MM.1S (cell line): ENCODE measurements at regions not wholly inside any gene's neighbourhood (a gene's known extent, or its start where the extent isn't known, plus 50 kb on each side); places are given as distances from the start of the nearest gene placed in this dataset.

Source experiments
- DNase-seq: peaks from one replicate; pipeline ENCODE4 v3.0.0-alpha.2; 2015
- H2AFZ ChIP-seq: fragments of 300-600 bp; sonication (generic); 2 replicates; pipeline ENCODE4 v1.6.0; 2016; ENCODE audit warnings: antibody characterized with exemption, low read length
- H3F3A ChIP-seq: fragments of 300-600 bp; sonication (generic); 2 replicates; pipeline ENCODE4 v1.6.1; 2016; ENCODE audit warnings: mild to moderate bottlenecking, antibody characterized with exemption, low read length, moderate library complexity, mixed read lengths; ENCODE audit not compliant: insufficient read depth
- H3K27ac ChIP-seq: fragments of 300-600 bp; sonication (generic); 2 replicates; pipeline ENCODE4 v1.5.1; 2016; ENCODE audit warnings: mild to moderate bottlenecking, low read length
- H3K27me3 ChIP-seq: fragments of 300-600 bp; sonication (generic); replicated peaks from 2 replicates; pipeline ENCODE4 v1.6.0; 2016; ENCODE audit warnings: low read length; ENCODE audit not compliant: insufficient read depth
- H3K36me3 ChIP-seq: fragments of 300-600 bp; sonication (generic); replicated peaks from 2 replicates; pipeline ENCODE4 v1.6.1; 2016; ENCODE audit warnings: mild to moderate bottlenecking, low read length, mixed read lengths; ENCODE audit not compliant: insufficient read depth
- H3K4me1 ChIP-seq: fragments of 300-600 bp; sonication (generic); 2 replicates; pipeline ENCODE4 v1.6.1; 2016; ENCODE audit warnings: low read length, mixed read lengths
- H3K4me2 ChIP-seq: fragments of 300-600 bp; sonication (generic); 2 replicates; pipeline ENCODE4 v1.6.0; 2016; ENCODE audit warnings: low read depth, low read length
- H3K4me3 ChIP-seq: fragments of 300-600 bp; sonication (generic); 2 replicates; pipeline ENCODE4 v1.5.1; 2016; ENCODE audit warnings: low read length, mixed read lengths
- H3K79me2 ChIP-seq: fragments of 300-600 bp; sonication (generic); 2 replicates; pipeline ENCODE4 v1.6.1; 2016; ENCODE audit warnings: mixed run types, low read length, mixed read lengths
- H3K9ac ChIP-seq: fragments of 300-600 bp; sonication (generic); 2 replicates; pipeline ENCODE4 v1.6.1; 2016; ENCODE audit warnings: low read length, mixed read lengths
- H3K9me2 ChIP-seq: fragments of 300-600 bp; sonication (generic); replicated peaks from 2 replicates; pipeline ENCODE4 v1.6.1; 2016; ENCODE audit warnings: mild to moderate bottlenecking, low read length, mixed read lengths; ENCODE audit not compliant: insufficient read depth
- H3K9me3 ChIP-seq: fragments of 300-600 bp; sonication (generic); replicated peaks from 2 replicates; pipeline ENCODE4 v1.6.1; 2016; ENCODE audit warnings: mild to moderate bottlenecking, low read length, mixed read lengths; ENCODE audit not compliant: insufficient read depth
- H4K20me1 ChIP-seq: fragments of 300-600 bp; sonication (generic); 2 replicates; pipeline ENCODE4 v1.6.1; 2016; ENCODE audit warnings: mild to moderate bottlenecking, low read length, moderate library complexity, mixed read lengths; ENCODE audit not compliant: insufficient read depth
- EZH2 ChIP-seq: fragments of 300-600 bp; sonication (generic); optimal IDR thresholded peaks from 2 replicates; pipeline ENCODE3; 2017; ENCODE audit warnings: low read depth, mild to moderate bottlenecking, antibody characterized with exemption, low read length, mixed read lengths
- EZH2phosphoT487 ChIP-seq: fragments of 300-600 bp; sonication (generic); IDR thresholded peaks from 2 replicates; pipeline ENCODE4 v1.6.1; 2018; ENCODE audit warnings: antibody characterized with exemption, low read length
- TF ChIP-seq, protein P1 (sequence below): fragments of 300-600 bp; sonication (generic); IDR thresholded peaks from 2 replicates; pipeline ENCODE4 v1.5.1; 2016; ENCODE audit warnings: antibody characterized with exemption, low read length, mixed read lengths

DNA sequence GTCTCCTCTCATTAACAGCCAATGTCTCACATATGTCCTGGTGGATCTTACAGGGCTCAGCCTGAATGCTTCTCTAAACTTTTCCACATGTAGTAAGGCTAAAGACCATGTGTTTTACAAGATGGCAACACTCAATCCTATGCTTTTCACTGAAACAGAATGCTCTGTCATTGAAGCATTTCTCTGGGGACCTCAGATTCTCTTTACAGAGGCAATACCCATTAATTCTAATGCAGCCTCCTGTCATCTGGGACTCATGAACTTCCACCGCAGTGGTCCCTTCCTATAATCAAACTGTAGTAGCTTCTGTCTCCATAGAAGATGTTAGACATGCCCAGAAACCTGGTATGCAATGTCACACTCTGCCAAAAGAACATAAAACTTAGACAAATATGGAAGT, 926.6 kb upstream of the RBFOX1 start:
- Histone ChIP-seq H3F3A (no peaks in the 10 kb centered on the region), H3K9me3 (no peaks in the 10 kb centered on the region), H3K9ac (no peak overlapping the region), H3K36me3 (no peaks in the 10 kb centered on the region), H3K9me2 (no peaks in the 10 kb centered on the region), H3K27me3 (no peaks in the 10 kb centered on the region), H3K4me1 (no peaks in the 10 kb centered on the region), H3K4me2 (no peak overlapping the region), H3K79me2 (no peaks in the 10 kb centered on the region), H2AFZ (no peak overlapping the region), H3K27ac (no peak overlapping the region), H4K20me1 (no peaks in the 10 kb centered on the region), H3K4me3 (no peak overlapping the region)
- TF ChIP-seq, protein P1, sequence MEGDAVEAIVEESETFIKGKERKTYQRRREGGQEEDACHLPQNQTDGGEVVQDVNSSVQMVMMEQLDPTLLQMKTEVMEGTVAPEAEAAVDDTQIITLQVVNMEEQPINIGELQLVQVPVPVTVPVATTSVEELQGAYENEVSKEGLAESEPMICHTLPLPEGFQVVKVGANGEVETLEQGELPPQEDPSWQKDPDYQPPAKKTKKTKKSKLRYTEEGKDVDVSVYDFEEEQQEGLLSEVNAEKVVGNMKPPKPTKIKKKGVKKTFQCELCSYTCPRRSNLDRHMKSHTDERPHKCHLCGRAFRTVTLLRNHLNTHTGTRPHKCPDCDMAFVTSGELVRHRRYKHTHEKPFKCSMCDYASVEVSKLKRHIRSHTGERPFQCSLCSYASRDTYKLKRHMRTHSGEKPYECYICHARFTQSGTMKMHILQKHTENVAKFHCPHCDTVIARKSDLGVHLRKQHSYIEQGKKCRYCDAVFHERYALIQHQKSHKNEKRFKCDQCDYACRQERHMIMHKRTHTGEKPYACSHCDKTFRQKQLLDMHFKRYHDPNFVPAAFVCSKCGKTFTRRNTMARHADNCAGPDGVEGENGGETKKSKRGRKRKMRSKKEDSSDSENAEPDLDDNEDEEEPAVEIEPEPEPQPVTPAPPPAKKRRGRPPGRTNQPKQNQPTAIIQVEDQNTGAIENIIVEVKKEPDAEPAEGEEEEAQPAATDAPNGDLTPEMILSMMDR: no peak
- no peak for TF ChIP-seq EZH2
- TF ChIP-seq EZH2phosphoT487: no peak
- DNase-seq: no peak

- Histone ChIP-seq H3F3A (no peaks in the 10 kb centered on the region), H3K27me3 (no peaks in the 10 kb centered on the region), H2AFZ (no peak overlapping the region), H4K20me1 (no peaks in the 10 kb centered on the region), H3K27ac (no peak overlapping the region), H3K9me3 (no peaks in the 10 kb centered on the region), H3K9me2 (no peaks in the 10 kb centered on the region), H3K4me2 (no peak overlapping the region), H3K79me2 (no peaks in the 10 kb centered on the region), H3K9ac (no peak overlapping the region), H3K4me1 (no peaks in the 10 kb centered on the region), H3K36me3 (no peaks in the 10 kb centered on the region), H3K4me3 (no peak overlapping the region)
- DNase-seq: no peak
- TF ChIP-seq EZH2: no peak
- TF ChIP-seq, protein P1: no peak
- TF ChIP-seq EZH2phosphoT487: no peak
These were observed 949.7 kb upstream of the RBFOX1 start for GRCh38 chr16:6382924-6383459.

DNA sequence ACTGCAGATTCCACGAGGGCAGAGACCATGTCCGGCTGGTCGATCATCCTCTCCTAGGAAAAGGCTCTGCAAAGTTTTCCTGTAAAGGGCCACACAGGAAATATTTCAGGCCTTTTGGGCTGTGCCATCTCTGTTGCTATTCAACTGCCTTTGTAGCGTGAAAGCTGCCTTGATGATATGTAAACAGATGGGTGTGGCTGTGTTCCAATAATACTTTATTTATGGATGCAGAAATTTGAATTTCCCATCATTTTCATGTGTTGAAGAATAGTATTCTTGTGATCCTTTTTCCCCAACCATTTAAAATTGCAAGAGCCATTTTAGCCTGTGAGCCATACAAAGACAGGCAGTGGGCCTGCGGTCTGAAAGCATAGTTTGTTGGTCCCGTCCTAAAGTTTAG, 950.7 kb upstream of the RBFOX1 start:
- H3K4me3 ChIP-seq: no peak overlapping the region
- H3K27ac ChIP-seq: no peak overlapping the region
- no peak overlapping the region for H3K9ac ChIP-seq
- no peaks in the 10 kb centered on the region for H3K9me3 ChIP-seq
- TF ChIP-seq EZH2phosphoT487: no peak
- TF ChIP-seq, protein P1: no peak
- no peak for TF ChIP-seq EZH2
- H4K20me1 ChIP-seq: no peaks in the 10 kb centered on the region
- H3K9me2 ChIP-seq: no peaks in the 10 kb centered on the region
- no peaks in the 10 kb centered on the region for H3K4me1 ChIP-seq
- no peaks in the 10 kb centered on the region for H3K36me3 ChIP-seq
- no peak overlapping the region for H3K4me2 ChIP-seq
- H2AFZ ChIP-seq: no peak overlapping the region
- DNase-seq: no peak
- no peaks in the 10 kb centered on the region for H3F3A ChIP-seq
- no peaks in the 10 kb centered on the region for H3K27me3 ChIP-seq
- H3K79me2 ChIP-seq: no peaks in the 10 kb centered on the region
